ENCODE measurements at regions not wholly inside any gene's neighbourhood (a gene's known extent, or its start where the extent isn't known, plus 50 kb on each side); places are given as distances from the start of the nearest gene placed in this dataset.

GRCh38 chr13:111022241-111022640, 92.9 kb upstream of the ARHGEF7 start:
- TF ChIP-seq CTCF (conservative IDR thresholded peaks at IDR 0.05 in 1 of 2, IDR thresholded peaks at IDR 0.05 in 1 of 2; ENCODE audit: extremely low read depth in 1 of 2, insufficient read depth in 1 of 2, low read depth in 1 of 2, low read length in 2 of 2): no peak
- TF ChIP-seq EZH2 (IDR thresholded peaks at IDR 0.05; ENCODE audit: borderline replicate concordance, low read length): no peak
